ENCODE measurements at regions not wholly inside any gene's neighbourhood (a gene's known extent, or its start where the extent isn't known, plus 50 kb on each side); places are given as distances from the start of the nearest gene placed in this dataset.

- no peak for DNase-seq
- H3K27me3 Mint-ChIP-seq (ENCODE audit: low read depth in 3 of 3): no peaks in the 10 kb centered on the region
- WGBS (ENCODE audit: insufficient coverage): 88% methylated on average over 3 of the region's 7 CpGs
- peaks cover 5 to 23% of the 10 kb centered on the region in 2 donors for H3K4me1 ChIP-seq (ENCODE audit: control insufficient read depth in 1 of 2, insufficient read depth in 2 of 2, low read length in 2 of 2)
- H3K4me3 ChIP-seq (replicated peaks in 1 of 3; ENCODE audit: low read depth in 2 of 3, low read length in 3 of 3): no peak overlapping the region
- TF ChIP-seq, protein P1, sequence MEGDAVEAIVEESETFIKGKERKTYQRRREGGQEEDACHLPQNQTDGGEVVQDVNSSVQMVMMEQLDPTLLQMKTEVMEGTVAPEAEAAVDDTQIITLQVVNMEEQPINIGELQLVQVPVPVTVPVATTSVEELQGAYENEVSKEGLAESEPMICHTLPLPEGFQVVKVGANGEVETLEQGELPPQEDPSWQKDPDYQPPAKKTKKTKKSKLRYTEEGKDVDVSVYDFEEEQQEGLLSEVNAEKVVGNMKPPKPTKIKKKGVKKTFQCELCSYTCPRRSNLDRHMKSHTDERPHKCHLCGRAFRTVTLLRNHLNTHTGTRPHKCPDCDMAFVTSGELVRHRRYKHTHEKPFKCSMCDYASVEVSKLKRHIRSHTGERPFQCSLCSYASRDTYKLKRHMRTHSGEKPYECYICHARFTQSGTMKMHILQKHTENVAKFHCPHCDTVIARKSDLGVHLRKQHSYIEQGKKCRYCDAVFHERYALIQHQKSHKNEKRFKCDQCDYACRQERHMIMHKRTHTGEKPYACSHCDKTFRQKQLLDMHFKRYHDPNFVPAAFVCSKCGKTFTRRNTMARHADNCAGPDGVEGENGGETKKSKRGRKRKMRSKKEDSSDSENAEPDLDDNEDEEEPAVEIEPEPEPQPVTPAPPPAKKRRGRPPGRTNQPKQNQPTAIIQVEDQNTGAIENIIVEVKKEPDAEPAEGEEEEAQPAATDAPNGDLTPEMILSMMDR (IDR thresholded peaks at IDR 0.05): no peak
- no peak overlapping the region for H3K27ac ChIP-seq (ENCODE audit: low read depth in 1 of 2, low read length in 2 of 2)
- intact Hi-C loops (cut with micrococcal nuclease): loop anchor here in 1 of 2 donors (5.0 kb wide), 1 partner anchor 49 kb away; no protein-coding TSS in a partner anchor
- no peaks in the 10 kb centered on the region for H3K36me3 ChIP-seq (replicated peaks in 1 of 2; ENCODE audit: control insufficient read depth in 1 of 2, insufficient read depth in 2 of 2, low read length in 2 of 2)
- no peaks in the 10 kb centered on the region for H3K27me3 ChIP-seq (ENCODE audit: control insufficient read depth in 2 of 2, insufficient read depth in 2 of 2, low read length in 2 of 2)
- no peak overlapping the region for H3K27ac Mint-ChIP-seq
- peaks cover 14 to 30% (median 25%) of the 10 kb centered on the region in 7 donors for H3K9me3 Mint-ChIP-seq
- no peak overlapping the region for H3K4me2 ChIP-seq (replicated peaks; ENCODE audit: extremely low read depth, low read length, poor library complexity, severe bottlenecking)
- no peak overlapping the region for H3K4me3 Mint-ChIP-seq
- peaks cover 0 to 3% of the 10 kb centered on the region in 2 donors for H3K36me3 Mint-ChIP-seq
- no peaks in the 10 kb centered on the region for H3K79me2 ChIP-seq (ENCODE audit: insufficient read depth, low read length)
- peaks cover 20 to 26% of the 10 kb centered on the region in 2 donors for H3K9me3 ChIP-seq (replicated peaks in 1 of 2; ENCODE audit: control insufficient read depth in 1 of 2, insufficient read depth in 1 of 2, low read length in 2 of 2)
- H3K9ac ChIP-seq (ENCODE audit: insufficient read depth, low read length, poor library complexity, severe bottlenecking): no peak overlapping the region
- H2AFZ ChIP-seq (ENCODE audit: insufficient read depth, low read depth, low read length, poor library complexity, severe bottlenecking): no peak overlapping the region
- H4K20me1 ChIP-seq (ENCODE audit: insufficient read depth, low read length): no peaks in the 10 kb centered on the region
- peaks cover 27% of the 10 kb centered on the region for H3K4me1 Mint-ChIP-seq
These were observed 200.0 kb downstream of the ACTL7B start for GRCh38 chr9:108655818-108656217.

DNA sequence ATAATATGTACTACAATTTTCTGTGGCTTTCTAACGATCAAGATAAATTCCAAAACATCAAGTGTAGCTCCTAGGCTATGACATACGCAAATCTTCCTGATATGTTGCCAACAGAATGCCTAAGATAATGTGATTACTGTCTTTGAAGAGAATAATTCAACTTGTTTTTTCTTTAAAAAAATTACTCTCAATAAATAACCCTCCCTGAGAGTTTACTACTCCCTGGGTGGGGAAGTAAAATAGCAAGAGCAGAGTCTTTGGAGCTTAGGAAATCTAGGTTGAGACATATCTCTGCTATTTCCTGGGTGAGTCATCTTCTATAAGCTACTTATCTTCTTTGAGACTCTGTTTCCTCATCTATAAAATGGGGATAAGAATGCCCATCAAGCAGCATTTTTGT is 201.2 kb downstream of the ACTL7B start:
- H3K9me3 Mint-ChIP-seq: peaks cover 10 to 19% (median 13%) of the 10 kb centered on the region in 7 donors
- peak overlapping the region in 2 of 7 donors; percentile 42 to 75 for H3K27ac Mint-ChIP-seq
- no peak overlapping the region for H3K9ac ChIP-seq (ENCODE audit: insufficient read depth, low read length, poor library complexity, severe bottlenecking)
- H3K27me3 Mint-ChIP-seq (ENCODE audit: low read depth in 3 of 3): peaks cover 0 to 2% (median 0%) of the 10 kb centered on the region in 3 donors
- no peaks in the 10 kb centered on the region for H3K36me3 Mint-ChIP-seq
- DNase-seq: peak; percentile 27 to 65 (median 57)
- H3K4me3 ChIP-seq (replicated peaks in 1 of 3; ENCODE audit: low read depth in 2 of 3, low read length in 3 of 3): no peak overlapping the region
- TF ChIP-seq, protein P1 (IDR thresholded peaks at IDR 0.05): no peak
- H3K36me3 ChIP-seq (replicated peaks in 1 of 2; ENCODE audit: control insufficient read depth in 1 of 2, insufficient read depth in 2 of 2, low read length in 2 of 2): no peaks in the 10 kb centered on the region
- H2AFZ ChIP-seq (ENCODE audit: insufficient read depth, low read depth, low read length, poor library complexity, severe bottlenecking): no peak overlapping the region
- no CpG with 5 or more reads among the region's 2 CpGs for WGBS (ENCODE audit: insufficient coverage)
- intact Hi-C loops (cut with micrococcal nuclease): no loop called here
- no peaks in the 10 kb centered on the region for H4K20me1 ChIP-seq (ENCODE audit: insufficient read depth, low read length)
- peaks cover 5 to 23% of the 10 kb centered on the region in 2 donors for H3K4me1 ChIP-seq (ENCODE audit: control insufficient read depth in 1 of 2, insufficient read depth in 2 of 2, low read length in 2 of 2)
- H3K4me1 Mint-ChIP-seq: peaks cover 27% of the 10 kb centered on the region
- H3K27ac ChIP-seq (ENCODE audit: low read depth in 1 of 2, low read length in 2 of 2): no peak overlapping the region
- no peak overlapping the region for H3K4me2 ChIP-seq (replicated peaks; ENCODE audit: extremely low read depth, low read length, poor library complexity, severe bottlenecking)
- no peak overlapping the region for H3K4me3 Mint-ChIP-seq
- H3K9me3 ChIP-seq (replicated peaks in 1 of 2; ENCODE audit: control insufficient read depth in 1 of 2, insufficient read depth in 1 of 2, low read length in 2 of 2): peaks cover 7 to 14% of the 10 kb centered on the region in 2 donors
- H3K79me2 ChIP-seq (ENCODE audit: insufficient read depth, low read length): no peaks in the 10 kb centered on the region
- H3K27me3 ChIP-seq (ENCODE audit: control insufficient read depth in 2 of 2, insufficient read depth in 2 of 2, low read length in 2 of 2): no peaks in the 10 kb centered on the region

Data from CD14-positive monocyte (primary cell).